ENCODE measurements at regions not wholly inside any gene's neighbourhood (a gene's known extent, or its start where the extent isn't known, plus 50 kb on each side); places are given as distances from the start of the nearest gene placed in this dataset.

- TF ChIP-seq POLR2A (IDR thresholded peaks at IDR 0.05) (no peak), CTCF (IDR thresholded peaks at IDR 0.05) (no peak)
Observed at GRCh38 chr11:134971381-134971780, 559.3 kb upstream of the B3GAT1 start.

Data from uterus (tissue), 2 donors.